ENCODE measurements at regions not wholly inside any gene's neighbourhood (a gene's known extent, or its start where the extent isn't known, plus 50 kb on each side); places are given as distances from the start of the nearest gene placed in this dataset.
A peak's percentile ranks its signal among the peaks of the same experiment; 100 is the strongest.

- intact Hi-C loops (cut with micrococcal nuclease), result no loop called here
- H3K36me3 Mint-ChIP-seq (ENCODE audit: insufficient read depth, unreplicated experiment), result no peaks in the 10 kb centered on the region
- BruUV-seq (replicated peaks), result no TSS peak
- H3K27ac Mint-ChIP-seq (ENCODE audit: low read depth, unreplicated experiment), result no peak overlapping the region
- H3K4me1 Mint-ChIP-seq (ENCODE audit: insufficient read depth, unreplicated experiment), result peaks cover 20% of the 10 kb centered on the region
- no peak overlapping the region for H3K4me3 Mint-ChIP-seq (ENCODE audit: unreplicated experiment)
- DNase-seq (ENCODE audit: unreplicated experiment), result no peak
- no peaks in the 10 kb centered on the region for H3K27me3 Mint-ChIP-seq (ENCODE audit: insufficient read depth, unreplicated experiment)
- ChIA-PET CTCF (interaction anchor here (0.6 to 0.7 kb wide), 2 partner anchors 19 to 941 kb away, joined by 3 to 5 read pairs; no protein-coding TSS in a partner anchor), POLR2A (no interaction called here)
- TF ChIP-seq, protein P1, sequence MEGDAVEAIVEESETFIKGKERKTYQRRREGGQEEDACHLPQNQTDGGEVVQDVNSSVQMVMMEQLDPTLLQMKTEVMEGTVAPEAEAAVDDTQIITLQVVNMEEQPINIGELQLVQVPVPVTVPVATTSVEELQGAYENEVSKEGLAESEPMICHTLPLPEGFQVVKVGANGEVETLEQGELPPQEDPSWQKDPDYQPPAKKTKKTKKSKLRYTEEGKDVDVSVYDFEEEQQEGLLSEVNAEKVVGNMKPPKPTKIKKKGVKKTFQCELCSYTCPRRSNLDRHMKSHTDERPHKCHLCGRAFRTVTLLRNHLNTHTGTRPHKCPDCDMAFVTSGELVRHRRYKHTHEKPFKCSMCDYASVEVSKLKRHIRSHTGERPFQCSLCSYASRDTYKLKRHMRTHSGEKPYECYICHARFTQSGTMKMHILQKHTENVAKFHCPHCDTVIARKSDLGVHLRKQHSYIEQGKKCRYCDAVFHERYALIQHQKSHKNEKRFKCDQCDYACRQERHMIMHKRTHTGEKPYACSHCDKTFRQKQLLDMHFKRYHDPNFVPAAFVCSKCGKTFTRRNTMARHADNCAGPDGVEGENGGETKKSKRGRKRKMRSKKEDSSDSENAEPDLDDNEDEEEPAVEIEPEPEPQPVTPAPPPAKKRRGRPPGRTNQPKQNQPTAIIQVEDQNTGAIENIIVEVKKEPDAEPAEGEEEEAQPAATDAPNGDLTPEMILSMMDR (IDR thresholded peaks at IDR 0.05; ENCODE audit: unreplicated experiment), result no peak
- no peaks in the 10 kb centered on the region for H3K9me3 Mint-ChIP-seq (ENCODE audit: unreplicated experiment)
Observed at GRCh38 chr3:3633761-3634160, 165.5 kb upstream of the LRRN1 start.

DNA sequence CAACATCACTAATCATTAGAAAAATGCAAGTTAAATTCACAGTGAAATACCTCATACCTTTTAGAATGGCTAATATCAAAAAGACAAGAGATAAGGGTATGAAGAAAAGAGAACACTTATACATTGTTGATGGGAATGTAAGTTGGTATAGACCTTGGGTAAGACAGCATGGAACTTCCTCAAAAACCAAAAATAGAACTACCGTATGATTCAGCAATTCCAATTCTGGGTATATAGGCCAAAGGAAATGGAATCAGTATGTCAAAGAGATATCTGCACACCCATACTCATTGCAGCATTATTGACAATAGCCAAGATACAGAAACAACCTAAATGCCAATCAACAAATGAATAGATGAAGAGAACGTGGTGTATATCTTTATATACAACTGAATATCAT is 166.8 kb upstream of the LRRN1 start:
- Mint-ChIP-seq H3K27me3 (ENCODE audit: insufficient read depth, unreplicated experiment) (no peaks in the 10 kb centered on the region), H3K4me1 (ENCODE audit: insufficient read depth, unreplicated experiment) (peaks cover 20% of the 10 kb centered on the region), H3K9me3 (ENCODE audit: unreplicated experiment) (no peaks in the 10 kb centered on the region), H3K36me3 (ENCODE audit: insufficient read depth, unreplicated experiment) (no peaks in the 10 kb centered on the region), H3K27ac (ENCODE audit: low read depth, unreplicated experiment) (no peak overlapping the region), H3K4me3 (ENCODE audit: unreplicated experiment) (no peak overlapping the region)
- BruUV-seq (replicated peaks), result no TSS peak
- DNase-seq (ENCODE audit: unreplicated experiment), result no peak
- POLR2A ChIA-PET, result no interaction called here
- TF ChIP-seq, protein P1 (IDR thresholded peaks at IDR 0.05; ENCODE audit: unreplicated experiment), result no peak
- CTCF ChIA-PET, result interaction anchor here (1.0 kb wide), 1 partner anchor 13 kb away, joined by 3 read pairs; no protein-coding TSS in a partner anchor
- intact Hi-C loops (cut with micrococcal nuclease), result no loop called here

DNA sequence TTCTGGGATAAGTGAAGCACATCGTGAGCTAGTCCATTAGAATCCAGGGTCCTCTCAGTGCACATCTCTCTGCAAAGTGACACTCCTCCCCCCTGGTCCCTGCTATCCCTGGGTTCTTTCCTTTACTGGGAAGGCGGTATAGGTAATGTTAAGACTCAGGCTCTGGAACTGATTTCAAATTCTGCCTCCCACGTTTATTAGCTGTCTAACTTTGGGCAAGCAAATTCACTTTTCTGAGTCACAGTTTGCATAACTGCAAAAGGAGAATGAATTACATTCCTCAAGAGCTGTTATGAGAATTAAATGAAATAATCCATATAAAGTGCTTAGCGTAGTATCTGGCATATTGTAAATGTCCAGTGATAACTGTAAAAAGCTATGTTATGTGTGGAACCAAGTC is 168.1 kb upstream of the LRRN1 start:
- H3K27me3 Mint-ChIP-seq (ENCODE audit: insufficient read depth, unreplicated experiment), result no peaks in the 10 kb centered on the region
- peaks cover 15% of the 10 kb centered on the region for H3K4me1 Mint-ChIP-seq (ENCODE audit: insufficient read depth, unreplicated experiment)
- intact Hi-C loops (cut with micrococcal nuclease), result no loop called here
- TF ChIP-seq, protein P1 (IDR thresholded peaks at IDR 0.05; ENCODE audit: unreplicated experiment), result no peak
- ChIA-PET POLR2A (no interaction called here), CTCF (interaction anchor here (2.0 kb wide), 1 partner anchor 430 kb away, joined by 7 read pairs; no protein-coding TSS in a partner anchor)
- no peak overlapping the region for H3K27ac Mint-ChIP-seq (ENCODE audit: low read depth, unreplicated experiment)
- no peak for DNase-seq (ENCODE audit: unreplicated experiment)
- no peaks in the 10 kb centered on the region for H3K9me3 Mint-ChIP-seq (ENCODE audit: unreplicated experiment)
- no peak overlapping the region for H3K4me3 Mint-ChIP-seq (ENCODE audit: unreplicated experiment)
- no peaks in the 10 kb centered on the region for H3K36me3 Mint-ChIP-seq (ENCODE audit: insufficient read depth, unreplicated experiment)
- no TSS peak for BruUV-seq (replicated peaks)

DNA sequence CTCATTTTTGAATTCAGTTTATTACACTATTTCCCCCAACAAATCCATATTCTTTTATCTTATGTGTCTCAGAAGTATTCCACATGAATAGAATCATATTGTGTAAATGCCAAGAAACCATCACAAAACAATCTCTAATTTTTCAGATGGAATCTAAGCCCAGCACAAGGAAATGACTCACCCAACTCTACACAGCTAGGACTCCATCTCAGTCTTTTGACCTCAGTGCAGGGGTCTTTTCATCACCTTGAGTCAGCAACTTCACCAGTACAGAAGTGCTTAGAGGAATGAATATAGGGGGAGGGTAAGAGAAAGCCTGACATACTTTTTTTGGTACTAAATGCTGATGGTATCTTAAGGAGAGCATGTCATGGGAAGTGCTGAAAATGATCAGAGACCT is 169.3 kb upstream of the LRRN1 start:
- Mint-ChIP-seq H3K9me3 (ENCODE audit: unreplicated experiment) (no peaks in the 10 kb centered on the region), H3K4me1 (ENCODE audit: insufficient read depth, unreplicated experiment) (peaks cover 18% of the 10 kb centered on the region), H3K27ac (ENCODE audit: low read depth, unreplicated experiment) (no peak overlapping the region), H3K36me3 (ENCODE audit: insufficient read depth, unreplicated experiment) (no peaks in the 10 kb centered on the region), H3K4me3 (ENCODE audit: unreplicated experiment) (no peak overlapping the region), H3K27me3 (ENCODE audit: insufficient read depth, unreplicated experiment) (no peaks in the 10 kb centered on the region)
- TF ChIP-seq, protein P1 (IDR thresholded peaks at IDR 0.05; ENCODE audit: unreplicated experiment), result no peak
- CTCF ChIA-PET, result interaction anchor here (0.8 kb wide), 1 partner anchor 369 kb away, joined by 3 read pairs; no protein-coding TSS in a partner anchor
- POLR2A ChIA-PET, result no interaction called here
- DNase-seq (ENCODE audit: unreplicated experiment), result peak; percentile 24
- BruUV-seq (replicated peaks), result no TSS peak
- intact Hi-C loops (cut with micrococcal nuclease), result no loop called here
